ENCODE measurements at regions not wholly inside any gene's neighbourhood (a gene's known extent, or its start where the extent isn't known, plus 50 kb on each side); places are given as distances from the start of the nearest gene placed in this dataset.

DNA sequence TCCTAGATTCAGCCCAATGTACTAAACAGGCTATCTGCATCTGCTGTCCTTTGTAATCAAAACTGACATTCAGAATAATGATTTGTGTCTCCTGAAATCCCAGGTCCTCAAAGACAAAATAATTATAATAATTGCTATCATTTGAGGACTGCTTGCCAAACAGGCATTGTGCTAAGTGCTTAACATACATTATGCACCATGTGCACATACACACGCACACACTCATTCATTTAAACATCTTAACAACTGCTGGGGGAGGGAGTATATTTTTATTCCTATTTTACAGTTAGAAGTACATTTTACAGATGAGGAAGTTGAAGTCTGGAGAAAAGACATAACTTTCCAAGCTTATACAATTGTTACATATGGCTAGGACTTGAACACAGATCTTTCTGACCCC is 308.0 kb upstream of the ZC3H12C start:
- H3K4me1 ChIP-seq (ENCODE audit: control insufficient read depth, insufficient read depth, low read length): peaks cover 13% of the 10 kb centered on the region
- H3K27me3 ChIP-seq (ENCODE audit: control insufficient read depth, insufficient read depth, low read length): no peaks in the 10 kb centered on the region
- H3K4me3 ChIP-seq (ENCODE audit: low read length): no peak overlapping the region
- no peak overlapping the region for H3K9ac ChIP-seq (ENCODE audit: low read depth, low read length)
- no peaks in the 10 kb centered on the region for H3K36me3 ChIP-seq (ENCODE audit: insufficient read depth, low read length)
- H3K4me2 ChIP-seq (ENCODE audit: low read length): peak overlapping the region; percentile 43
- no peaks in the 10 kb centered on the region for H3K9me3 ChIP-seq (replicated peaks; ENCODE audit: low read length)

DNA sequence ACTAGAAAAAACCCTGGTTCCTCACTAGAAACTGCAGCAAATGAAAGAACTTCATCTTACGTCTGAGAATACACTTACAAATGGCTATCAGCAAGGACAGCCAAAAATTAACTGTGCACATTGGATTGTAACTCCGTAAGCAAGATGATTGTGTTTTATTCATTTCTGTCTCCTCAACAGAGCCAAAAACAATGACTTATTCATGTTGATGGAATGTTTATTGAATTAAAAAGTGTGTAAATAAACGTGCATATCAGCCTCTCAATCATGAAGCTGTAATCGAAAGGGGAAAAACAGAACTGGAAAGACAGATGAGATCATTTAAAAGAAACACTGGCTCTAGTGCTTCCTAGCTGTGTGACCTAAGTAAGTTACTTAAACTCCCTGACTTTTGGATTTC is 307.5 kb upstream of the ZC3H12C start:
- Histone ChIP-seq H3K4me3 (ENCODE audit: low read length) (peak overlapping the region; percentile 6), H3K27me3 (ENCODE audit: control insufficient read depth, insufficient read depth, low read length) (no peaks in the 10 kb centered on the region)

DNA sequence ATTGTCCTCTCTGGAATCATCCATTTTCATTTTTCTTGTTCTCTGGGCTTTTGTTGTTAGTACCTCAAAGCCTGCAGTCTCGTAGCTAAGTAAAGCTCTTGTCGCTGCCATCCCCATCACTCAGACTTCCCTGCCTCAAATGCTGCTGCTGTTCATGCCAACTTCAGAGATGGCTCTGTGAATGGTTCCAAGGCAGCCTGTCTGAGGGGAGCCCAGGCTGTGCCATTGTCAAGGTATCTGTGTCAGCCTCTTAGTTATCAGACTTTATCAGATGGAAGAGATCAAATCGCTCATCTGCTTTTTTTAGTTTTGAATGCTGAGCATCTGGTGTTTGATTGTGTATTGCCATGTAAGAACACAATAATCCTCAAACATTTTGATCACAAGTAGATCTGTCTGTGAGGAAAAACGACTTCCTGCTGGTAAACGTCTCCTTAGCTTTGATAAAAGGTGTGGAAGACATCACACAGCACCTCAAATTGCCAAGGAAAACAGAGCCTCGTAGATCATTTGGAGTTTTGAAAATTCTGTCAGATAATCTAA is 304.2 kb upstream of the ZC3H12C start:
- H3K4me1 ChIP-seq (ENCODE audit: control insufficient read depth, insufficient read depth, low read length): peaks cover 13% of the 10 kb centered on the region
- H3K4me2 ChIP-seq (ENCODE audit: low read length): no peak overlapping the region

More for the DNA sequence above, 307.5 kb upstream of the ZC3H12C start:
- H3K4me1 ChIP-seq (ENCODE audit: control insufficient read depth, insufficient read depth, low read length): peaks cover 13% of the 10 kb centered on the region
- no peaks in the 10 kb centered on the region for H3K36me3 ChIP-seq (ENCODE audit: insufficient read depth, low read length)
- H3K9me3 ChIP-seq (replicated peaks; ENCODE audit: low read length): no peaks in the 10 kb centered on the region
- H3K9ac ChIP-seq (ENCODE audit: low read depth, low read length): no peak overlapping the region
- H3K4me2 ChIP-seq (ENCODE audit: low read length): peak overlapping the region; percentile 43

DNA sequence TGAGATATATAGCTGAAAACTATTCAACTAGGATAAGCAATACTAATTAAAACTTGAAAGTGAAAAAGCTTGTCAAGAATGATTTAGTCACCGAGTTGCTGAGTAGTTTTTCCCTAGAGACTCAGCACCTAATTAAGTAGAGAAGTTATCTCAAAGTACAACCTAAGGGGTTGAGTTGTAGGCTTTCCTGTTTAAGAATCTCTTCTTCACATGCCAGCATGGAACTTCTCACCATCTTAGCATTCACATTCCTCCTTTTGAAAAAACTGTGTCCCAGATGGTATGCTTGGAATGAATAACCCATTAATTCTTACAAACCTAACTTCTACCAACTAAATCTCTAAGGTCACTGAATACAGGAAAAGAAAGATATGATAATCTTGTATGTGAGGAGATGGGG is 303.3 kb upstream of the ZC3H12C start:
- H3K4me1 ChIP-seq (ENCODE audit: control insufficient read depth, insufficient read depth, low read length): peaks cover 19% of the 10 kb centered on the region
- no peak overlapping the region for H3K9ac ChIP-seq (ENCODE audit: low read depth, low read length)
- no peaks in the 10 kb centered on the region for H3K9me3 ChIP-seq (replicated peaks; ENCODE audit: low read length)
- no peaks in the 10 kb centered on the region for H3K27me3 ChIP-seq (ENCODE audit: control insufficient read depth, insufficient read depth, low read length)
- H3K4me2 ChIP-seq (ENCODE audit: low read length): no peak overlapping the region
- H3K4me3 ChIP-seq (ENCODE audit: low read length): no peak overlapping the region
- no peaks in the 10 kb centered on the region for H3K36me3 ChIP-seq (ENCODE audit: insufficient read depth, low read length)

More for the DNA sequence above, 304.2 kb upstream of the ZC3H12C start:
- no peak overlapping the region for H3K9ac ChIP-seq (ENCODE audit: low read depth, low read length)
- H3K4me3 ChIP-seq (ENCODE audit: low read length): no peak overlapping the region
- no peaks in the 10 kb centered on the region for H3K36me3 ChIP-seq (ENCODE audit: insufficient read depth, low read length)
- H3K9me3 ChIP-seq (replicated peaks; ENCODE audit: low read length): no peaks in the 10 kb centered on the region
- H3K27me3 ChIP-seq (ENCODE audit: control insufficient read depth, insufficient read depth, low read length): no peaks in the 10 kb centered on the region

DNA sequence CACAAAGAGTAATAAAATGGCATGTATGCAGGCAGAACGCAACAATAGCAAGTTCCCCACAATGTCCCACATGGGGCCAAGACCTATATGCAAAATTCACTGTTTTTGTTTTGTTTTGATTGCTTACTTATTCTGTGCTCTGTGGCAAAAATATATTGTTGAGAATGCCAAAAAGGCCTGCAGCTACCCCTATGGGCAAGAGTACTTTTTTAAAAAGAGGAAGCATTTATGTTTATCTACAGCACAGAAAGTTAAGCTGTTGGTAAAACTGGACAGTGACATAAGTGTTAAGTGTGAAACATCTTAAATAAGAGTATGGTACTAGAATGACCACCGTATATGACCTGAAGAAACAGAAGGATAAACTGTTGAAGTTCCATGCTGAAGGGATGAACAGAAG is 301.9 kb upstream of the ZC3H12C start:
- Histone ChIP-seq H3K9me3 (replicated peaks; ENCODE audit: low read length) (no peaks in the 10 kb centered on the region), H3K27me3 (ENCODE audit: control insufficient read depth, insufficient read depth, low read length) (no peaks in the 10 kb centered on the region), H3K4me3 (ENCODE audit: low read length) (no peak overlapping the region), H3K36me3 (ENCODE audit: insufficient read depth, low read length) (no peaks in the 10 kb centered on the region), H3K9ac (ENCODE audit: low read depth, low read length) (no peak overlapping the region), H3K4me1 (ENCODE audit: control insufficient read depth, insufficient read depth, low read length) (peaks cover 21% of the 10 kb centered on the region), H3K4me2 (ENCODE audit: low read length) (no peak overlapping the region)

DNA sequence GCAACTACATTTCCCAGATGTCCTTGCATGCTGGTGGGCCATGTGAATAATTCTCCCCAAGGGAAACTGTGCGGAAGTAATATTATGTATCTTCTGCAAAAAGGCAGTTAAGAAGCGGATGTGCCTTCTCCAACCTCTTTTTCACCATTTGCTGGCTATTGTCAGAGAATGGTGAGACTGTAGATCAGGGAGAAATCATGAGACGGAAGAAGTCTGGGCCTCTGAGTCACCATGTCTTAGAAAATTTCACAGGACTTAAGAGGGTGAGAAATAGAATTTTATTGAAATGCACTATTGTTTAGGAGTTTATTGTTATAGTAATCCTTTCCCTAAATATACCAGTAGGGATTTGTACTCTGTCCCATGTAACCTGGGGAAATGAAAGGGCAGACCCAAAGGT is 298.7 kb upstream of the ZC3H12C start:
- H3K4me1 ChIP-seq (ENCODE audit: control insufficient read depth, insufficient read depth, low read length): peaks cover 18% of the 10 kb centered on the region
- H3K9ac ChIP-seq (ENCODE audit: low read depth, low read length): no peak overlapping the region
- peak overlapping the region; percentile 3 for H3K4me2 ChIP-seq (ENCODE audit: low read length)
- no peaks in the 10 kb centered on the region for H3K9me3 ChIP-seq (replicated peaks; ENCODE audit: low read length)
- no peak overlapping the region for H3K4me3 ChIP-seq (ENCODE audit: low read length)
- no peaks in the 10 kb centered on the region for H3K36me3 ChIP-seq (ENCODE audit: insufficient read depth, low read length)
- no peaks in the 10 kb centered on the region for H3K27me3 ChIP-seq (ENCODE audit: control insufficient read depth, insufficient read depth, low read length)

DNA sequence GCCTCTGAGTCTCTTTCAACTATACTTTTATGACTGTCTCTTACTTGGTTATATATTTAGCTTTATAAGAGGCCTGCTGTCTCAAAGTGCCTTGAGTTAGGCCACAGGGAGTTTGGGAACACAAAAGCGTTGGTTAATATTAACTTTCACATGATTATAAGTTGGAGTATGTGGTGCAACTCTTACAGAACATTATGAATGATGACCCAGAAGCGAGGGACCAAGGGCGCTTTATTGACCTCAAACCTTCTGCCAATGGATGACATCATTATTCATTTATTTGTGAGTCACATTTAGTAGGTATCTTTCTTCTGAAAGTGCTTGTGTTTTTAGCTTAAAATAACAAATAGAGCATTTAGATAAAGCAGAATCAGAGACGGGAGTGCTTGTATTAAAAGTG is 298.0 kb upstream of the ZC3H12C start:
- H3K4me1 ChIP-seq (ENCODE audit: control insufficient read depth, insufficient read depth, low read length): peaks cover 18% of the 10 kb centered on the region
- peak overlapping the region; percentile 6 for H3K9ac ChIP-seq (ENCODE audit: low read depth, low read length)
- no peaks in the 10 kb centered on the region for H3K36me3 ChIP-seq (ENCODE audit: insufficient read depth, low read length)
- no peak overlapping the region for H3K4me3 ChIP-seq (ENCODE audit: low read length)
- no peaks in the 10 kb centered on the region for H3K27me3 ChIP-seq (ENCODE audit: control insufficient read depth, insufficient read depth, low read length)
- H3K9me3 ChIP-seq (replicated peaks; ENCODE audit: low read length): no peaks in the 10 kb centered on the region
- H3K4me2 ChIP-seq (ENCODE audit: low read length): peak overlapping the region; percentile 3

DNA sequence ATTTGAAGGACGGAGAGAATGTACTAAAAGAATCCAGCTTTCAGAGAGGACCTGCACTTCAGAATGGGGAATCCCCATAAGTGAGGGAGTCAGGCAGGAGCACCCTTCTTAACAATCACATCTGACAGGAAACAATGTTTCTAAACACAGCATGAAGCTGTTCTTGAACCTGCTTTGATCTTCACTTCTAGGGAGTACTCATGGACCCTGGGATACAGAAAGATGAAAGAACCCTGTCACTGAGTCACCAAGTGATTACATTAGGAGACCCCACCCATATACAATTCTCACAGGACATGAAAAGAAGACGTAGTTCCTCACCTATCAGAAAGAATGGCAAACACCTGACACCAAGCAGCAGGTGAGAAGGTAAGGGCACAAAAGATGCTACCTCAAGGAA is 296.9 kb upstream of the ZC3H12C start:
- Histone ChIP-seq H3K4me2 (ENCODE audit: low read length) (no peak overlapping the region), H3K36me3 (ENCODE audit: insufficient read depth, low read length) (no peaks in the 10 kb centered on the region), H3K9ac (ENCODE audit: low read depth, low read length) (no peak overlapping the region), H3K4me3 (ENCODE audit: low read length) (no peak overlapping the region), H3K9me3 (replicated peaks; ENCODE audit: low read length) (no peaks in the 10 kb centered on the region), H3K27me3 (ENCODE audit: control insufficient read depth, insufficient read depth, low read length) (no peaks in the 10 kb centered on the region), H3K4me1 (ENCODE audit: control insufficient read depth, insufficient read depth, low read length) (peaks cover 18% of the 10 kb centered on the region)

DNA sequence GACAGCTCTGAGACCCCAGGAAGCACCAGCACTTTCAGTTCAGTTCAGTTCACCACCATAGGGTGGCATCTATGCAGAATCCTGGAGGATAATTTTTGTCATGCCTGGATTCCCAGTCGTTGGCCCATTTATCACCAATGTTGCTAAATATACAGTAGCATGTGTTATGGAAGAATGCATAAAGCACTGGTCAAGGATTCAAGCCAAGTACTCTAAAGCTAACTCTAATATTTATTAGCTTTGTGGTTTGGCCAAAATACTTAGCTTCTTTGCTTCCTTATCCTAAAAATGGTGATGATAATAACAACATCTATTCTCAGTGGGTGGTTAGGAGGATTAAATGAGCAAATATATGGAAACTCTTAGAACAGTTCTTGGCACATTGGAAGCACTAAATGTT is 294.7 kb upstream of the ZC3H12C start:
- no peak overlapping the region for H3K4me3 ChIP-seq (ENCODE audit: low read length)
- no peaks in the 10 kb centered on the region for H3K9me3 ChIP-seq (replicated peaks; ENCODE audit: low read length)
- no peaks in the 10 kb centered on the region for H3K36me3 ChIP-seq (ENCODE audit: insufficient read depth, low read length)
- no peak overlapping the region for H3K9ac ChIP-seq (ENCODE audit: low read depth, low read length)
- H3K4me1 ChIP-seq (ENCODE audit: control insufficient read depth, insufficient read depth, low read length): peaks cover 18% of the 10 kb centered on the region
- H3K4me2 ChIP-seq (ENCODE audit: low read length): no peak overlapping the region
- H3K27me3 ChIP-seq (ENCODE audit: control insufficient read depth, insufficient read depth, low read length): no peaks in the 10 kb centered on the region

DNA sequence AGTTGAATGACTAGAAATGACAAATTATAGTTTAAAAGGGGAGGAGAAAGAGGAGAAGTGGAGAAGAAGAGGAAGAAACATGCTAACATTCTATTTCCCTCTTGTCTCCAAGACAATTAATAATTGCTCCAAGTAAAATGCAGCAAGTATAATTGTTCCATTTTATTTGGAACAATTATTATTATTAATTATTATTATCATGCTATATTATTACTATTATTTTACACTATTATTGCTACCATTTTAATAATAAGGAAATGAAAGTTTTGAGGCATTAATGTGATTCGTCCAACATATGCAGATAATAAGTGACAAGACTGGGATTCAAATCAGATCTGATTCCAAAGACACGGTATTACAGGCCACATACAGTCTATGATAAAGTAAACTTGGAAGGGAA is 293.6 kb upstream of the ZC3H12C start:
- Histone ChIP-seq H3K27me3 (ENCODE audit: control insufficient read depth, insufficient read depth, low read length) (no peaks in the 10 kb centered on the region), H3K4me2 (ENCODE audit: low read length) (no peak overlapping the region), H3K4me3 (ENCODE audit: low read length) (no peak overlapping the region), H3K4me1 (ENCODE audit: control insufficient read depth, insufficient read depth, low read length) (peaks cover 15% of the 10 kb centered on the region), H3K36me3 (ENCODE audit: insufficient read depth, low read length) (no peaks in the 10 kb centered on the region), H3K9ac (ENCODE audit: low read depth, low read length) (no peak overlapping the region), H3K9me3 (replicated peaks; ENCODE audit: low read length) (no peaks in the 10 kb centered on the region)

DNA sequence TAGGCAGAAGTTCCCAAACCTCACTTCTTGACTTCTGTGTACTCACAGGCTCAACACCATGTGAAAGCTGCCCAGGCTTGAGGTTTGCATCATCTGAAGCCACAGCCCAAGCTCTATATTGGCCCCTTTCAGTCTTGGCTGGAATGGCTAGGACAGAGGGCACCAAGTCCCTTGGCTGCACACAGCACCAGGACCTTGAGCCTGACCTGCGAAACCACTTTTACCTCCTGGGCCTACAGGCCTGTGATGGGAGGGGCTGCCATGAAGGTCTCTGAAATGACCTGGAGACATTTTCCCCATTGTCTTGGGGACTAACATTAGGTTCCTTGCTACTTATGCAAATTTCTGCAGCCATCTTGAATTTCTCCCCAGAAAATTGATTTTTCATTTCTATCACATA is 288.3 kb upstream of the ZC3H12C start:
- Histone ChIP-seq H3K9me3 (replicated peaks; ENCODE audit: low read length) (no peaks in the 10 kb centered on the region), H3K4me3 (ENCODE audit: low read length) (no peak overlapping the region), H3K4me1 (ENCODE audit: control insufficient read depth, insufficient read depth, low read length) (peaks cover 7% of the 10 kb centered on the region), H3K36me3 (ENCODE audit: insufficient read depth, low read length) (no peaks in the 10 kb centered on the region), H3K27me3 (ENCODE audit: control insufficient read depth, insufficient read depth, low read length) (no peaks in the 10 kb centered on the region), H3K9ac (ENCODE audit: low read depth, low read length) (no peak overlapping the region), H3K4me2 (ENCODE audit: low read length) (no peak overlapping the region)

DNA sequence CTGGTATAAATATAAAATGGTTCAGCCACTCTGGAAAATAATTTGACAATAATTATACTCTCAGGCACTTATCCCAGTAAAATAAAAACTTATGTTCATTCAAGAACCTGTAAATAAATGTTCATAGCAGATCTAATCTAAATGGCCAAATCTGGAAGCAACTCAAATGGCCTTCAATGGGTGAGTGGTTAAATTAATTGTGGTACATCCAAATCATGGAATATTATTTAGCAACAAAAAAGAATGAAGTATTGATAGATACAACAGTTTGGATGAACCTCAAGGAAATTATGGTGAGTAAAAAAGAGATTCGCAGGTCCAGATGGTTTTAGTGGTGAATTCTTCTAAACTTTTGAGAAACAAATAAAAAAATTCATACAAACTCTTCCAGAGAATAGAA is 287.0 kb upstream of the ZC3H12C start:
- Histone ChIP-seq H3K9me3 (replicated peaks; ENCODE audit: low read length) (no peaks in the 10 kb centered on the region), H3K4me3 (ENCODE audit: low read length) (no peak overlapping the region), H3K27me3 (ENCODE audit: control insufficient read depth, insufficient read depth, low read length) (no peaks in the 10 kb centered on the region), H3K4me1 (ENCODE audit: control insufficient read depth, insufficient read depth, low read length) (peaks cover 7% of the 10 kb centered on the region), H3K4me2 (ENCODE audit: low read length) (no peak overlapping the region), H3K36me3 (ENCODE audit: insufficient read depth, low read length) (no peaks in the 10 kb centered on the region), H3K9ac (ENCODE audit: low read depth, low read length) (no peak overlapping the region)
